Astrocyte (in vitro differentiated cells and primary cell): ENCODE measurements at regions not wholly inside any gene's neighbourhood (a gene's known extent, or its start where the extent isn't known, plus 50 kb on each side); places are given as distances from the start of the nearest gene placed in this dataset.

Experiments
- DNase-seq: peaks from one replicate; pipeline ENCODE4 v3.0.0-alpha.2; 2010; ENCODE audit warnings: low read depth
- FAIRE-seq: peaks from 2 replicates; lab custom pipeline; 2011; peaks lifted over from hg19 to GRCh38; lab: Jason Lieb, UNC
- H2AFZ ChIP-seq: 2 replicates; pipeline ENCODE4 v1.6.0; 2012; ENCODE audit warnings: low read depth, low read length, inconsistent platforms
- H3K27ac ChIP-seq: 2 replicates; pipeline ENCODE4 v1.5.1; 2011; ENCODE audit warnings: low read depth, low read length, inconsistent platforms
- H3K27me3 ChIP-seq: 2 replicates; pipeline ENCODE4 v1.6.0; 2011; ENCODE audit warnings: low read length, inconsistent platforms; ENCODE audit not compliant: insufficient read depth
- H3K36me3 ChIP-seq: 2 replicates; pipeline ENCODE4 v1.5.1; 2011; ENCODE audit warnings: low read length, inconsistent platforms; ENCODE audit not compliant: insufficient read depth
- H3K4me1 ChIP-seq: 2 replicates; pipeline ENCODE4 v1.5.1; 2011; ENCODE audit warnings: low read length, inconsistent platforms; ENCODE audit not compliant: insufficient read depth
- H3K4me2 ChIP-seq: 2 replicates; pipeline ENCODE4 v1.6.0; 2012; ENCODE audit warnings: low read length, inconsistent platforms
- H3K4me3 ChIP-seq: 2 replicates; pipeline ENCODE4 v1.5.1; 2011; ENCODE audit warnings: low read depth, mild to moderate bottlenecking, low read length, inconsistent platforms; ENCODE audit not compliant: insufficient read depth
- H3K79me2 ChIP-seq: 2 replicates; pipeline ENCODE4 v1.6.0; 2012; ENCODE audit warnings: mild to moderate bottlenecking, low read length, inconsistent platforms; ENCODE audit not compliant: insufficient read depth
- H3K9ac ChIP-seq: 2 replicates; pipeline ENCODE4 v1.6.0; 2012; ENCODE audit warnings: mild to moderate bottlenecking, low read length, inconsistent platforms
- H3K9me3 ChIP-seq: 2 replicates; pipeline ENCODE4 v1.5.1; 2012; ENCODE audit warnings: low read depth, mild to moderate bottlenecking, low read length, inconsistent platforms; ENCODE audit not compliant: insufficient read depth
- H4K20me1 ChIP-seq: 2 replicates; pipeline ENCODE4 v1.6.0; 2012; ENCODE audit warnings: low read length, inconsistent platforms; ENCODE audit not compliant: insufficient read depth
- H3K27ac Mint-ChIP-seq: one replicate; pipeline ENCODE4 v1.8.0; 2021; ENCODE audit warnings: mild to moderate bottlenecking, mixed read lengths; ENCODE audit not compliant: unreplicated experiment
- H3K27me3 Mint-ChIP-seq: one replicate; pipeline ENCODE4 v1.8.0; 2021; ENCODE audit warnings: low read depth, mixed read lengths; ENCODE audit not compliant: unreplicated experiment
- H3K36me3 Mint-ChIP-seq: one replicate; pipeline ENCODE4 v1.8.0; 2021; ENCODE audit warnings: low read depth, mixed read lengths; ENCODE audit not compliant: unreplicated experiment
- H3K4me1 Mint-ChIP-seq: one replicate; pipeline ENCODE4 v1.8.0; 2021; ENCODE audit warnings: low read depth, mixed read lengths; ENCODE audit not compliant: unreplicated experiment
- H3K4me3 Mint-ChIP-seq: one replicate; pipeline ENCODE4 v1.8.0; 2021; ENCODE audit warnings: mild to moderate bottlenecking, moderate library complexity, mixed read lengths; ENCODE audit not compliant: unreplicated experiment
- H3K9me3 Mint-ChIP-seq: one replicate; pipeline ENCODE4 v1.8.0; 2021; ENCODE audit warnings: mild to moderate bottlenecking, mixed read lengths; ENCODE audit not compliant: unreplicated experiment
- CTCF ChIP-seq: IDR thresholded peaks from 2 replicates; pipeline ENCODE4 v1.5.1; 2011; ENCODE audit warnings: low read depth, mild to moderate bottlenecking, inconsistent platforms, low read length, moderate library complexity; ENCODE audit not compliant: insufficient read depth
- EZH2 ChIP-seq: IDR thresholded peaks from 2 replicates; pipeline ENCODE4 v1.6.1; 2012; ENCODE audit warnings: mild to moderate bottlenecking, low read length, inconsistent platforms; ENCODE audit not compliant: insufficient read depth

- H3K9ac ChIP-seq = no peak overlapping the region
- H3K4me1 Mint-ChIP-seq = peaks cover 14% of the 10 kb centered on the region
- no peaks in the 10 kb centered on the region for H3K79me2 ChIP-seq
- H4K20me1 ChIP-seq = no peaks in the 10 kb centered on the region
- peaks cover 5% of the 10 kb centered on the region for H3K9me3 Mint-ChIP-seq
- no peak overlapping the region for H3K4me3 ChIP-seq
- no peak overlapping the region for H3K27ac ChIP-seq
- DNase-seq (no peak), FAIRE-seq (no peak)
- H3K9me3 ChIP-seq = no peaks in the 10 kb centered on the region
- no peak overlapping the region for H2AFZ ChIP-seq
- no peaks in the 10 kb centered on the region for H3K4me1 ChIP-seq
- TF ChIP-seq CTCF = no peak
- no peak for TF ChIP-seq EZH2
- no peak overlapping the region for H3K4me2 ChIP-seq
- H3K36me3 ChIP-seq = no peaks in the 10 kb centered on the region
- H3K27ac Mint-ChIP-seq = no peak overlapping the region
- H3K27me3 ChIP-seq = no peaks in the 10 kb centered on the region
- no peak overlapping the region for H3K4me3 Mint-ChIP-seq
- peaks cover 13% of the 10 kb centered on the region for H3K27me3 Mint-ChIP-seq
- no peaks in the 10 kb centered on the region for H3K36me3 Mint-ChIP-seq
Measured at GRCh38 chr5:171573021-171573420, 153.6 kb downstream of the FGF18 start.

- no peak for TF ChIP-seq CTCF
- no peak for TF ChIP-seq EZH2
- no peak overlapping the region for H3K4me3 Mint-ChIP-seq
Measured at GRCh38 chr5:171573451-171574225, 154.2 kb downstream of the FGF18 start.

GRCh38 chr5:171574376-171574775 lies 154.9 kb downstream of the FGF18 start:
- peaks cover 5% of the 10 kb centered on the region for H3K9me3 Mint-ChIP-seq
- no peaks in the 10 kb centered on the region for H3K4me1 ChIP-seq
- FAIRE-seq = no peak
- H2AFZ ChIP-seq = no peak overlapping the region
- H3K27me3 ChIP-seq = no peaks in the 10 kb centered on the region
- H3K4me1 Mint-ChIP-seq = peaks cover 17% of the 10 kb centered on the region
- no peaks in the 10 kb centered on the region for H3K79me2 ChIP-seq
- H3K4me3 Mint-ChIP-seq = no peak overlapping the region
- DNase-seq = no peak
- no peaks in the 10 kb centered on the region for H3K9me3 ChIP-seq
- H3K27ac Mint-ChIP-seq = no peak overlapping the region
- no peaks in the 10 kb centered on the region for H4K20me1 ChIP-seq
- H3K36me3 Mint-ChIP-seq = no peaks in the 10 kb centered on the region
- H3K4me3 ChIP-seq = no peak overlapping the region
- no peak for TF ChIP-seq EZH2
- H3K36me3 ChIP-seq = no peaks in the 10 kb centered on the region
- H3K27me3 Mint-ChIP-seq = peaks cover 19% of the 10 kb centered on the region
- no peak overlapping the region for H3K9ac ChIP-seq
- H3K4me2 ChIP-seq = no peak overlapping the region
- H3K27ac ChIP-seq = no peak overlapping the region

More at GRCh38 chr5:171573451-171574225, 154.2 kb downstream of the FGF18 start:
- no peaks in the 10 kb centered on the region for H3K36me3 Mint-ChIP-seq
- FAIRE-seq = no peak
- Histone ChIP-seq H3K9me3 (no peaks in the 10 kb centered on the region), H3K27ac (no peak overlapping the region), H3K27me3 (no peaks in the 10 kb centered on the region), H2AFZ (no peak overlapping the region), H3K4me2 (no peak overlapping the region), H3K4me3 (no peak overlapping the region), H3K4me1 (no peaks in the 10 kb centered on the region), H3K9ac (no peak overlapping the region), H3K36me3 (no peaks in the 10 kb centered on the region), H3K79me2 (no peaks in the 10 kb centered on the region), H4K20me1 (no peaks in the 10 kb centered on the region)
- H3K9me3 Mint-ChIP-seq = peaks cover 5% of the 10 kb centered on the region
- peaks cover 15% of the 10 kb centered on the region for H3K27me3 Mint-ChIP-seq
- no peak for DNase-seq
- peaks cover 17% of the 10 kb centered on the region for H3K4me1 Mint-ChIP-seq
- H3K27ac Mint-ChIP-seq = no peak overlapping the region
